ENCODE measurements at regions not wholly inside any gene's neighbourhood (a gene's known extent, or its start where the extent isn't known, plus 50 kb on each side); places are given as distances from the start of the nearest gene placed in this dataset.
A peak's percentile ranks its signal among the peaks of the same experiment; 100 is the strongest.

DNA sequence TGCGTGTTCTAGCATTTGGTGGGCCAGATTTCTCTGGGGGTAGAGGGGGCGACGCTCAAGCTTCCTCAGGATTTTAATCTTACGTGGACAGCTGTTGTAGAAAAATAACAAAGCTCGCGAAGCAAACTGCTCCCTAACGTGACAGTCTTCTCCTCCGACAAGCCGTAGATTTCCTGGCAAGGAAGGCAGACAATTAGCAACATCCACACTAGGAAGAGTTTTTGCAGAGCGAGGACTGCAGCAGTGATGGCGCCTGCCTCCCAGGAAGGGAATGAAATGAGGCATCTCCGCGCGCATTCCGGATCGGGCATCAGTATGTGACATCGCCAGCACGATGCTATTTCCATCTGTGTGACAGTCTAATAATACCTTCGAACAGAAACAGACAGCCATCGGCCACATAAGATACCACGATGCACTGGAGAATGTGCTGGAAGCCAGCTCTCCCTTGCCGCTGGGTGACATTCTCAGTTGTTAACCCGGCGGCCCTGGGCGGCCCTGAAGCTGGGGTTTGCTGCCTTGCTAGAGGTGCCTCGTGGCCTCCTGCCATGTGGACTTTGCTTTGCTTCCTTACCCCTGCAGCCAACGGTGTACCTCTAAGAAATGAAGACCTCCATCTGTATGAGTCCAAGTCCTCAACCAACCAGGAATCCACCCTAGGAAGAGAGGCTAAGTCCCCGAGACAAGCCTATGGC lies 101.8 kb upstream of the AGAP1 start:
- FAIRE-seq (no peak), DNase-seq (ENCODE audit: low spot score) (no peak)

DNA sequence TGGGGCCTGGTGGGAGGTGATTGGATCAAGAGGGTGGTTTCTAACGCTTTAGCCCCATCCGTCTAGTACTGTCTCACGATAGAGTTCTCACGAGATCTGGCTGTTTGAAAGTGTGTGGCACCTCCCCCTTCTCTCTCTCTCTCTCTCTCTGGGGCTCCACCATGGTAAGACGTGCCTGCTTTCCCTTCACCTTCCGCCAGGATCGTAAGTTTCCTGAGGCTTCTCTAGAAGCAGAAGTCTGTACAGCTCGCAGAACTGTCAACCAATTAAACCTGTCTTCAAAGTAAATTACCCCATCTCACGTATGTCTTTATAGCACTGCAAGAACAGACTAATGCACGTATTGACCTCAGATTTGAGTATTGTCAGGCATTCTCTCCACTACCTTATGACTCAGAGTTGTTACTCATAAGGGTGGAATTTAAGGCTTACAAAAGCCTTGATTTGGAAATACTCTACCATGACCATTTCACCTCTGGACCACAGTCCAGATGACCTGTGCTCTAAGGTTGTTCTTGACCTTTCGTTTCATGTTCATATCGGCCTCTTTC lies 99.5 kb upstream of the AGAP1 start:
- DNase-seq (ENCODE audit: low spot score) (peak; percentile 75), FAIRE-seq (peak; percentile 88)

DNA sequence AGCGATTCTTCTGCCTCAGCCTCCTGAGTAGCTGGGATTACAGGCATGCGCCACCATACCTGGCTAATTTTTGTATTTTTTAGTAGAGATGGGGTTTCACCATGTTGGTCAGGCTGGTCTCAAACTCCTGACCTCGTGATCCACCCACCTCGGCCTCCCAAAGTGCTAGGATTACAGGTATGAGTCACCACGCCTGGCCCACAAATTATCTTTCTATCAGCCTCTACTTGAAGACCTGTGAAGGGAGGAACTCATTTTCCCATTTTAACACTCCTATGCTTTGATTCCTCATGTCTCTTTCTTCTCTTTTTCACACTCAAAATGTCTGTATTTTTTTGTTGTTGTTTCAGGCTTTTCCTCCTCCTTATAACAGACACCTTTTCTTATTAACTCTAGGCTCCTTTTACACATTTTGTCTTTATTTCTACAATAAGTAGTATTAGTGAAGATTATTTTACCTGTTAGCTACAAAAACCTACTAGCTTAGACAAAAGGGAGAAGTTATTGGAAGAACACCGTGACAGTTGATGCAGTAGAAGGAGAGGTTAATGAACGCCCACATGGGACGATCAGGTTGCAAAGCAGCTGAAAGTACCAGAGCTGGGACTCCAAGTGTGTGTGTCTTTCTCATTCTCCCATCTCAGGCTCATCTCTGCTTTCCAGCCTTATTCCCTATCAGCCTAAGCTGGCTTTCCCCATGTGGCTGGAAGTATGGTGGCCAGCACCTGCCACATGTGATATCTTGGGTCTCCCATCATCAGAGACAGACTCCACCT lies 97.6 kb upstream of the AGAP1 start:
- DNase-seq (ENCODE audit: low spot score) (no peak), FAIRE-seq (no peak)

DNA sequence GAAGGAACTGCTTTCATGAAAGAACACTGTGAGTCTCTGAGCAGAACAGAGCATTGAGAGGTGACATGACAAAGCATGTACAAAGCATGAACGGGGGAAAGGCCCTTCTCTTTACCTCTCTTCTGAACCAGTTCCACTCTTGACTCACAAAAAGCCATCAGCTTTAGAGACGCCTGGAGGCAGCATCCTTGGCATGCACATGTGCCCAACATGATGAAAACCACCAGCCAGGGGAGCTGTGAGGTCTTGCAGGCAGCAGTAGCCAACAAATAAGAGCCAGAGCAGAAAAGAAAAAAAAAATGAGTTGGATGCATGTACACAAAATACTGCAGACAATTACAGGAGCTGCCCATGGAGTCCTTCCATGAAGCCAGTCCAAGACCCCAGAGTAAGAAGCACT lies 95.5 kb upstream of the AGAP1 start:
- FAIRE-seq (no peak), DNase-seq (ENCODE audit: low spot score) (no peak)

- FAIRE-seq (no peak), DNase-seq (ENCODE audit: low spot score) (no peak)
These were observed 93.9 kb upstream of the AGAP1 start for GRCh38 chr2:235399895-235400294.

- no peak for DNase-seq (ENCODE audit: low spot score)
- no peak for FAIRE-seq
These were observed 91.4 kb upstream of the AGAP1 start for GRCh38 chr2:235402422-235402821.

DNA sequence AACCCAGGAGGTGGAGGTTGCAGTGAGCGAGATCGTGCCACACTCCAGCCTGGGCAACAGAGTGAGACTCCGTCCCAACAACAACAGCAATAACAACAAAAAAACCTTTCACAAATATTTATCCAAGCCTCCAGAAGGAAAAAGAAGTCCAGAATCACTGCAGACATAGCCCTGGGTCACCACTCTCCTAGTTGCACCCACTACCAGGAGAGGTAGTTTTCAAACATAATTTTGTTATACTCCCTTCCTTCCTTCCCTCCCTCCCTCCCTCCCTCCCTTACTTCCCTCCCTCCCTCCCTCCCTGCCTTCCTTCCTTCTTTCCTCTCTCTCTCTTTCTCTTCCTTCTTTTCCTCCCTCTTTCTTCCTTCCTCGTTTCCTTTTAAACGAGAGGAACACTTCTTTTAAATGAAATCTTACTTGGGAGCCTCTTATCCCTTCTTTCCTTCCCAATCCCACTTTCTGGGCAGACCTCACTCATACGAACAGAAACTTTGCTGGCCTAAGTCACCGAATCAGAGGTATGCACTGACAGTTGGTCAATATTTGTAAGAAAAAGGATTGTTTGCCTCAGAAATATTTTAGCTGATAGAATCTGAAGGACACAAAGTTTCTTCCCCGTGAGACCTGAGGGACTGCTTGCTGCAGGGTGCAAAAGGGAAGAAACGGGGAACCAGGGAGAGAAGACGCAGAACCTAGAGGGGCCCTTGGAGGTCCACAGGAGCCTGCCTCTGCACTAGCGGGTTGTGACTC lies 88.1 kb upstream of the AGAP1 start:
- FAIRE-seq (no peak), DNase-seq (ENCODE audit: low spot score) (no peak)

GRCh38 chr2:235406430-235406829 lies 87.4 kb upstream of the AGAP1 start:
- FAIRE-seq (no peak), DNase-seq (ENCODE audit: low spot score) (no peak)

DNA sequence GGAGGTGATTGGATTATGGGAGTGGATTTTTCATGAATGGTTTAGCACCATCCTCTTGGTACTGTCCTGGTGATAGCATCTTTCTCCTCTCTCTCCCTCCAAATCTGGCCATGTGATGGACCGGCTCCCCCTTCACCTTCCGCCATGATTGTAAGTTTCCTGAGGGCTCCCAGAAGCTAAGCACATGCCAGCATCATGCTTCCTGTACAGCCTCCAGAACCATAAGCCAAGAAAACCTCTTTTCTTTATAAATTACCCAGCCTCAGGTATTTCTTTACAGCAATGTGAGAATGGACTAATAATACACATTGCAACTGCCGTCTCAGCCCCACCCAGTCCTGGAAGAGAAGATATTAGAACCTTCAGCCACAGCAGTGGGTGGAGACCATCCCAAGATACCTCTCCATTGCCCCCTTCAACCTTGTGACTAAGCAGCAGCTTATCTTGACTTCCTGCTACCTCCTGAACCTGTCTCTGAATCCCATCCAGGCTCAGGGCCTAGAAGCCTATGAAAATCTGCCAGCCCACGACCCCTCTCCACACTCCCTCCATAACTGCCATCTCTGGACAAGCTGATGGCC lies 81.8 kb upstream of the AGAP1 start:
- DNase-seq (ENCODE audit: low spot score): no peak
- FAIRE-seq: no peak

DNA sequence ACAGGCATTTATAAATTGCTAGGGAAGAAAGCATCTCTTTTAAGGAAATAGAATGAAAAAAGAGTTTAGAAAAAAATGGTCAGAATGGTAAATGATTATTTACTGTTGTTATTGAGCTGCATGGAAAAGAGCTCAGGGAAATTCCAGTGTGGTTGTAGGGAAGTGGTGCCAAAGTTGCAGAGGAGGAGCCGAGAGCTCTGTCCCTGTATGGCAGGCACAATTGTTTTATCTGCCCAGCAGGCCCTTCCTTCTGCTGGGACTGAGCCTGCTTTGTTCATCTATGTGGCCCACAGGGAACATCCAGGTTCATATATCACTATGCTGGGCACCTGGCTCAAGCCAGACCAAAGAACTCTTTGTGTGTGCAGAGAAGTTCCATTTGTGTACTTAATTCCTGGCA lies 80.8 kb upstream of the AGAP1 start:
- no peak for DNase-seq (ENCODE audit: low spot score)
- no peak for FAIRE-seq

- DNase-seq (ENCODE audit: low spot score): no peak
- FAIRE-seq: no peak
These were observed 79.4 kb upstream of the AGAP1 start for GRCh38 chr2:235414422-235414821.

GRCh38 chr2:235416858-235417499 lies 76.9 kb upstream of the AGAP1 start:
- no peak for FAIRE-seq
- DNase-seq (ENCODE audit: low spot score): no peak

- DNase-seq (ENCODE audit: low spot score) (no peak), FAIRE-seq (no peak)
These were observed 74.9 kb upstream of the AGAP1 start for GRCh38 chr2:235418918-235419317.

- no peak for FAIRE-seq
- DNase-seq (ENCODE audit: low spot score): no peak
These were observed 73.8 kb upstream of the AGAP1 start for GRCh38 chr2:235419996-235420395.

DNA sequence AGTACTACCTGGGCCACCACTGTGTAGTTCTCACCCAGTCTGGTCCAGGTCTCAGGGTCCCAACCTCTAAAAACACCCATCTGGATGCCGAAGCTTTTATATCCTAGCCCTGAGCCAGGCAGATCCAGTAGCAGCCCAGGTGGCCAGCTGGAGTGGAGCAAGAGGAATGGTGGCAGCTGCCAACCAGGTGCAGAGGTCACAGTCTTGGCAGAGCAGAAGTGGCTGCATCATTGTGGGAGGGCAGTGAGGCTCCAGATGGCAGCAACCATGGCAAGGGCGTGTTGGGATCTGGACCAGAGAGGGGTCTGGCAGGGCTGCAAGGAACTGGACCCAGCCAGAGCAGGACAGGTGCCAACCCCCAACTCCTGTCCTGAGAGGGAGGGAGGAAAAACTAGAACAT lies 72.2 kb upstream of the AGAP1 start:
- DNase-seq (ENCODE audit: low spot score): no peak
- no peak for FAIRE-seq

DNA sequence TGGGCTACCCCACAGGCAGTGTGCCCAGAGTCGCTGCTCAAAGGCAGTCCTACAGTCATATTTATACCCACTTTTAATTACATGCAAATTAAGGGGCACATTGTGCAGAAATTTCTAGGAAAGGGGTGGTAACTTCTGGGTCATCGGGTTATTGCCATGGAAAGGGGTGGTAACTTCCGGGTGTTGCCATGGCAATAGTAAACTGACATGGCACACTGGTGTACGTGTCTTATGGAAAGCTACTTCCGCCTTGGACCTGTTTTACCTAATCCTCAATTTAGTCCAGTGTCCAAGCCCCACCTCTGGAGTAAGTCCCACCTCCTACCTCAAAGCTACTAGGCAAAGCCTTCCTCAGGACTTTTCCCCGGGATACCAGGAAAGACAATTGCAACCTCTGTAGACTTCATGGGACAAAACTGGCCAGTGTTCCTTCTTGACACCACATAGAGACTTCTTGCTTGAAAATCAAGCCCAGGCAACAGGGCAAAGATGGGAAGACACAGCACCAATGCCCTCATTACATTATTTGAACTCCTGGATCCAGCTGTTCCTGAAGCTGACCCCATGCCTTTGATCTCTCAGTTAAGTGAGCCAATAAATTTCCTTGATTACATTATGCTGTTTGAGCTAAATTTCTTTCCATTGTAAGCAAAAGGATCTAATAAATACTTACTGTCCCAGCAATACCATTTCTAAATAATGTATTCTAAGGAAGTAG lies 63.3 kb upstream of the AGAP1 start:
- no peak for FAIRE-seq
- no peak for DNase-seq (ENCODE audit: low spot score)

- peak; percentile 35 for FAIRE-seq
- no peak for DNase-seq (ENCODE audit: low spot score)
These were observed 60.9 kb upstream of the AGAP1 start for GRCh38 chr2:235432741-235433520.

- peak; percentile 37 for FAIRE-seq
- no peak for DNase-seq (ENCODE audit: low spot score)
These were observed 60.0 kb upstream of the AGAP1 start for GRCh38 chr2:235433860-235434259.

DNA sequence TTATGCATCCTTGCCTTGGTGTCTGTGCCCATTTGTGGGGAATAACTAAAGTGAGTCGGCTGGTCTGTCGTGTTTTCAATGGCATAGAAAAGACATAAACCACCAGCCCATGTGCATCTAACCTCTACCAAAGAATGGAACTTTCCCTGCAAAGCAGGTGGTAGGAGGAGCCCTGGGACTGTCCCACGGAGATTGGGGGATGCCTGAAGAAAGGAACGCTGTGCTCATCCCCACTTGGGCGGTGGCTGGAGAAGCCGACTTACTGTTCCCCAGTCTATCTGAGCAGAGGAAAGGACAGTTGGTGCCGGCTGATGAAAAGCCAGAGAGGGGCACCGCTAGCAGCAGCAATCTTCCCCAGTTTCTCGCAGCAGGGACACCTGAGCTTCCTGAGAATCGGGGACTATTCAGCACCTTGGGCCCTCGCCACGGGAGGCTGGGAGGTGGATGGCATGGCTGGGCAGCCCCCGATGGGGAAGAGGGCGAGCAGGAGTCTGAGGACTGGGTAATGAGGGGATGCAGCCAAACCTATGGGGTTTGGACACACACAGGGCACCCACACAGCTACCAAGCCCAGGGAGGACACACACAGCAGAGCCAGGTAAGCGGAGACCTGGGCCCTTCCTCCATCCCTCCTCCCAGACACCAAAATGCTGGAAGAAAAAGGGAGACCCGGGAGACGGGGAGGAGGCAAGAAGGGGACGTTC lies 53.7 kb upstream of the AGAP1 start:
- no peak for DNase-seq (ENCODE audit: low spot score)
- no peak for FAIRE-seq
